Gastrocnemius medialis (tissue), 4 donors: ENCODE measurements at regions not wholly inside any gene's neighbourhood (a gene's known extent, or its start where the extent isn't known, plus 50 kb on each side); places are given as distances from the start of the nearest gene placed in this dataset.

ENCODE experiments used
- ATAC-seq, 2 donors: fragments of 150-250 bp; one replicate each; pipeline ENCODE4 v1.9.1; 2016
- DNase-seq, 2 donors: peaks; one replicate each; pipeline ENCODE4 v3.0.0-alpha.2; 2019
- H3K27ac ChIP-seq, 4 donors: fragments of 200-600 bp; sonication (generic); 1 replicate in 1 of 4; 2 replicates in 3 of 4; pipeline ENCODE4 v1.5.1; 2016 to 2018; ENCODE audit warnings: mild to moderate bottlenecking in 2 of 4, moderate library complexity in 1 of 4
- H3K27me3 ChIP-seq, 3 donors: fragments of 200-600 bp; sonication (generic) in 2 of 3; 1 replicate in 1 of 3; 2 replicates in 2 of 3; pipeline versions ENCODE4 v1.5.1 to v1.6.0; 2016 to 2019; ENCODE audit warnings: mild to moderate bottlenecking in 1 of 3, moderate library complexity in 1 of 3
- H3K36me3 ChIP-seq, 2 donors: fragments of 200-600 bp; sonication (generic) in 1 of 2; one replicate each; pipeline ENCODE4 v1.5.1; 2017 to 2018
- H3K4me1 ChIP-seq, 2 donors: fragments of 200-600 bp; sonication (generic) in 1 of 2; one replicate each; pipeline ENCODE4 v1.5.1; 2016 to 2017; ENCODE audit warnings: mild to moderate bottlenecking in 2 of 2
- H3K4me3 ChIP-seq, 4 donors: fragments of 200-600 bp; sonication (generic) in 3 of 4; 1 replicate in 1 of 4; 2 replicates in 3 of 4; pipeline ENCODE4 v1.5.1; 2016 to 2019; ENCODE audit warnings: mild to moderate bottlenecking in 2 of 4
- H3K9me3 ChIP-seq, 3 donors: fragments of 200-600 bp; sonication (generic) in 2 of 3; 1 replicate in 1 of 3; 2 replicates in 2 of 3; pipeline ENCODE4 v1.5.1; 2016 to 2019
- POLR2A ChIP-seq, 2 donors: fragments of 450-650 bp; IDR thresholded peaks; one replicate each; pipeline ENCODE4 v1.6.1; 2017; ENCODE audit warnings: antibody characterized with exemption in 2 of 2, mild to moderate bottlenecking in 2 of 2, moderate library complexity in 2 of 2
- in situ Hi-C, 4 donors: fragments of 200-750 bp; cut with MboI; loops; one replicate each; pipeline versions ENCODE4 v1.15.0 to v1.8.0; 2017; ENCODE audit warnings: low sequenced_read_pairs in 4 of 4
- intact Hi-C: fragments of 100-400 bp; cut with DNase I; formaldehyde crosslinking; loops from one replicate; pipeline ENCODE4 v1.15.1; 2023; ENCODE audit warnings: low total_unique reads
- TF ChIP-seq, protein P1 (sequence below), 5 experiments: fragments of 450-650 bp in 3 of 5; fragments of 200-600 bp in 2 of 5; sonication (generic) in 2 of 5; IDR thresholded peaks in 4 of 5; conservative IDR thresholded peaks in 1 of 5; 1 replicate in 4 of 5; 2 replicates in 1 of 5; pipeline ENCODE4 v1.5.1; 2016 to 2019; ENCODE audit warnings: antibody characterized with exemption in 5 of 5, mild to moderate bottlenecking in 3 of 5, moderate library complexity in 3 of 5

DNA sequence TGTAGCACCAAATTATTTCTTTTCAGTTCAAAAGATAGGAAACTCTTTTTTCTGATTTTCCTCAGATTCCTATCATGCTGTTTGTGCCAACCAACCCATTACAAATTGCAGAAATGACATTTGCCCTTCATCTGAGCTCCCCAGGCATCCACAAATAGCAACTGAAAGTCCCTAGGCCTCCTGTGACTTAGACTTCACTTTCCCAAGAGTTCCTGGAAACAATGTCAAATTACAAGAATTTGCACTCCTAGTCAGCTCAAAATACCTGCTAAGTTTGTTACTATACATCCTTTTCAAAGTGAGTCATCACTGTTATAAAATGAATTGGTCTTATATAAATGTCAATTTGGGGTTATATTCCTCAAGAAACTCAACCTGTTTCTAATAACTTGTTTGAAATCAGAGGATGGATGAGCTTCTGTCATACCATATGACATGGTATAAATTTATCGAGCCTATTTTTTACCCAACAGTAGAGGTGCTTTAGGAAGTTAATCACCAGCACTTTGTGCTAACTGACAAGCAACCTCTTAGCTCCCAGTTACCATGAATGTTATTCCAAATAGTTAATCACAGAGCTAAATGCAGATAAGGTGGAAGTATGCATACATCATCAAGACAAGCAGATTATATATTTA lies 256.5 kb downstream of the HACE1 start:
- Histone ChIP-seq H3K27ac (no peak overlapping the region), H3K36me3 (no peaks in the 10 kb centered on the region), H3K4me3 (no peak overlapping the region), H3K4me1 (no peaks in the 10 kb centered on the region), H3K9me3 (no peaks in the 10 kb centered on the region), H3K27me3 (no peaks in the 10 kb centered on the region)
- in situ Hi-C loops (no loop called here), intact Hi-C loops (no loop called here)
- DNase-seq, result no peak
- TF ChIP-seq POLR2A (IDR thresholded peaks at IDR 0.05), result no peak
- TF ChIP-seq, protein P1, sequence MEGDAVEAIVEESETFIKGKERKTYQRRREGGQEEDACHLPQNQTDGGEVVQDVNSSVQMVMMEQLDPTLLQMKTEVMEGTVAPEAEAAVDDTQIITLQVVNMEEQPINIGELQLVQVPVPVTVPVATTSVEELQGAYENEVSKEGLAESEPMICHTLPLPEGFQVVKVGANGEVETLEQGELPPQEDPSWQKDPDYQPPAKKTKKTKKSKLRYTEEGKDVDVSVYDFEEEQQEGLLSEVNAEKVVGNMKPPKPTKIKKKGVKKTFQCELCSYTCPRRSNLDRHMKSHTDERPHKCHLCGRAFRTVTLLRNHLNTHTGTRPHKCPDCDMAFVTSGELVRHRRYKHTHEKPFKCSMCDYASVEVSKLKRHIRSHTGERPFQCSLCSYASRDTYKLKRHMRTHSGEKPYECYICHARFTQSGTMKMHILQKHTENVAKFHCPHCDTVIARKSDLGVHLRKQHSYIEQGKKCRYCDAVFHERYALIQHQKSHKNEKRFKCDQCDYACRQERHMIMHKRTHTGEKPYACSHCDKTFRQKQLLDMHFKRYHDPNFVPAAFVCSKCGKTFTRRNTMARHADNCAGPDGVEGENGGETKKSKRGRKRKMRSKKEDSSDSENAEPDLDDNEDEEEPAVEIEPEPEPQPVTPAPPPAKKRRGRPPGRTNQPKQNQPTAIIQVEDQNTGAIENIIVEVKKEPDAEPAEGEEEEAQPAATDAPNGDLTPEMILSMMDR (IDR thresholded peaks at IDR 0.05 in 4 of 5, conservative IDR thresholded peaks at IDR 0.05 in 1 of 5), result no peak
- no peak for ATAC-seq

DNA sequence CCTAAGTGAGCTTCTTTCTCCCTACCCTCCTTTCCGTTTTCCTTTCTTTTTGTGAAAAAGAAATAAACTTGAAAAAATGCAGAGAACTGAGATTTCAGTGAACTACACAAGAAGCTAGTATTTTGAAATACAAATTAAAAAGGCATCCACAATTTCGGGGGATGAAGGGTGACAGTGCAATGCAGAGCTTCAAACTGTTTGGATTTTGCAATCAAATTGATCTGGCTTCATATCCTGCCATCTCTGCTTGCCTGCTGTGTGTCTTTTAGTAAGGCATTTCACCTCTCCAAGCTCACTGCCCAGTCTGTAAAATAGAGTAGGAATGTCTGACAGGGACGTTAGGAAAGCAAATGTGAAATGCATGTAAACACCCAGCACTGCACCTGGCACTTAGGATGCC lies 258.0 kb downstream of the HACE1 start:
- TF ChIP-seq POLR2A (IDR thresholded peaks at IDR 0.05), result no peak
- TF ChIP-seq, protein P1 (IDR thresholded peaks at IDR 0.05 in 4 of 5, conservative IDR thresholded peaks at IDR 0.05 in 1 of 5), result no peak
- Histone ChIP-seq H3K4me1 (no peaks in the 10 kb centered on the region), H3K36me3 (no peaks in the 10 kb centered on the region), H3K27me3 (no peaks in the 10 kb centered on the region), H3K9me3 (no peaks in the 10 kb centered on the region), H3K4me3 (no peak overlapping the region), H3K27ac (no peak overlapping the region)
- in situ Hi-C loops (no loop called here), intact Hi-C loops (no loop called here)
- no peak for DNase-seq
- no peak for ATAC-seq

DNA sequence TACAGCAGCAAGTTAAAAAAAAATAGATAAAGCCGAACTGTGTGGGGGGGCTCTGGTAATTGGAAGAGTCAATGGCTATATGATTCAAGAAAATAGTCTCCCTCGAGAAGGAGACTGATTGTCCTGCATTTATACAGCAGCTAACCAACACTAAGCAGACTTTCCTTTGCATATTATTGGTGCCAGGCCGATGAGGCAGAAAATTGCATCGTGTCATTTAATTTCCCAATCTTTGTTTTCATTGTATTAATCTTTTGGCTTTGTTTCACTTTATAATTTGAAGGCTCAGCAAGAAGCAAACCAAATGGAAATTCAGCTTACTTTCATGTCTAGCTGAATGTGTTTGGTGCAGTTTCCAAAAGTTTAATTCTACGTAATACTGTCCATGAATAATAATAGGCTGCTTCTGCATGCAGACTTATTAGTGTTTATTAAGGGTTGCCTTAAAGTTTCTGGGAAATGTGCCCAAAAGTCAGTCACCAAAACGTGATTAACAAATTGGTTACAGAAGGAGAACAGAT lies 258.5 kb downstream of the HACE1 start:
- no peaks in the 10 kb centered on the region for H3K4me1 ChIP-seq
- no peaks in the 10 kb centered on the region for H3K27me3 ChIP-seq
- no peak overlapping the region for H3K4me3 ChIP-seq
- no peaks in the 10 kb centered on the region for H3K9me3 ChIP-seq
- no peak overlapping the region for H3K27ac ChIP-seq
- DNase-seq, result no peak
- no peak for ATAC-seq
- TF ChIP-seq POLR2A (IDR thresholded peaks at IDR 0.05), result no peak
- TF ChIP-seq, protein P1 (IDR thresholded peaks at IDR 0.05 in 4 of 5, conservative IDR thresholded peaks at IDR 0.05 in 1 of 5), result no peak
- intact Hi-C loops (no loop called here), in situ Hi-C loops (no loop called here)
- no peaks in the 10 kb centered on the region for H3K36me3 ChIP-seq

DNA sequence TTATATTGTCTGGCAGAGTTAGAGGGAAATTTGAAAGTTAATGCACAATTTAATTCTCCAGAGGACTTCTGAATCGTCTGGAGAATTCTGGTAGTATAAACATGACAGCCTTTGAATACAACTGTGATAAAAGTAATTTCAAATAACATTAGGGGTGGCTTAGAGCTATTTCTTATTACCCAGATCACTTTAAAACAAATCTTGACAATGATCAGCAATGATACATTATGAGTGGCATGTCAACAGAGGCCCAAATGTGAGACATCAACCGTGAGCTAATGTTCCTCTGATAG lies 259.1 kb downstream of the HACE1 start:
- H3K36me3 ChIP-seq, result no peaks in the 10 kb centered on the region
- H3K9me3 ChIP-seq, result no peaks in the 10 kb centered on the region
- intact Hi-C loops (no loop called here), in situ Hi-C loops (no loop called here)
- H3K27me3 ChIP-seq, result no peaks in the 10 kb centered on the region
- ATAC-seq (no peak), DNase-seq (no peak)
- H3K4me3 ChIP-seq, result no peak overlapping the region
- no peak overlapping the region for H3K27ac ChIP-seq
- no peaks in the 10 kb centered on the region for H3K4me1 ChIP-seq
- TF ChIP-seq POLR2A (IDR thresholded peaks at IDR 0.05), result no peak
- TF ChIP-seq, protein P1 (IDR thresholded peaks at IDR 0.05 in 4 of 5, conservative IDR thresholded peaks at IDR 0.05 in 1 of 5), result no peak
